ENCODE measurements at regions not wholly inside any gene's neighbourhood (a gene's known extent, or its start where the extent isn't known, plus 50 kb on each side); places are given as distances from the start of the nearest gene placed in this dataset.
"Not testable (repeated sequence)": the region's sequence is repeated elsewhere in the genome, so short reads cannot be mapped to it uniquely, and the experiment has no call there.

- FAIRE-seq = peak; percentile 44
- H4K20me1 ChIP-seq (ENCODE audit: insufficient read depth, low read length); POLR2A ChIA-PET; ATAC-seq; H3K4me3 ChIP-seq (replicated peaks in 1 of 3; ENCODE audit: insufficient read depth in 1 of 3, low read depth in 2 of 3, low read length in 3 of 3); H3K27me3 ChIP-seq (ENCODE audit: control insufficient read depth in 1 of 2, insufficient read depth in 2 of 2, low read length in 2 of 2); H2AFZ ChIP-seq (ENCODE audit: low read length); DNase-seq (ENCODE audit: low spot score); H3K36me3 ChIP-seq (replicated peaks in 1 of 2; ENCODE audit: control insufficient read depth in 1 of 2, insufficient read depth in 2 of 2, low read length in 2 of 2); CTCF ChIA-PET (ENCODE audit: low intra/inter-chr PET ratio, low total read pairs); H3K9ac ChIP-seq (ENCODE audit: insufficient read depth, low read depth, low read length); intact Hi-C loops (cut with micrococcal nuclease; ENCODE audit: unreplicated experiment); BruUV-seq (replicated peaks); H3K79me2 ChIP-seq (ENCODE audit: insufficient read depth, low read length); H3K9me3 ChIP-seq (ENCODE audit: low read length); H3K4me2 ChIP-seq (ENCODE audit: low read depth, low read length); H3K27ac ChIP-seq (ENCODE audit: extremely low read length, insufficient read depth, low read length); in situ Hi-C loops (cut with HindIII; ENCODE audit: extremely low pct_ligation_motif_present, low pct_unique_long_range_greater_than_20kb): not testable (repeated sequence)
- TF ChIP-seq CEBPB (IDR thresholded peaks at IDR 0.05; ENCODE audit: borderline replicate concordance, low read depth, low read length) = peak; percentile 19; the same call in 1 of the 2 replicates
- 10% methylated on average over 5 of the region's 5 CpGs for WGBS (ENCODE audit: low lambda C conversion rate)
- H3K4me1 ChIP-seq (ENCODE audit: insufficient read depth, low read length) = peaks cover 46% of the 10 kb centered on the region
Observed at GRCh38 chr10:32135796-32136195, 79.6 kb upstream of the KIF5B start.

- ATAC-seq (no peak), FAIRE-seq (no peak), DNase-seq (ENCODE audit: low spot score) (no peak)
- Histone ChIP-seq H3K36me3 (replicated peaks in 1 of 2; ENCODE audit: control insufficient read depth in 1 of 2, insufficient read depth in 2 of 2, low read length in 2 of 2) (no peaks in the 10 kb centered on the region), H3K27ac (ENCODE audit: extremely low read length, insufficient read depth, low read length) (no peak overlapping the region), H3K79me2 (ENCODE audit: insufficient read depth, low read length) (no peaks in the 10 kb centered on the region), H3K9me3 (ENCODE audit: low read length) (no peaks in the 10 kb centered on the region), H2AFZ (ENCODE audit: low read length) (no peak overlapping the region), H3K27me3 (ENCODE audit: control insufficient read depth in 1 of 2, insufficient read depth in 2 of 2, low read length in 2 of 2) (no peaks in the 10 kb centered on the region), H3K4me3 (replicated peaks in 1 of 3; ENCODE audit: insufficient read depth in 1 of 3, low read depth in 2 of 3, low read length in 3 of 3) (no peak overlapping the region), H3K4me1 (ENCODE audit: insufficient read depth, low read length) (peaks cover 41% of the 10 kb centered on the region), H3K4me2 (ENCODE audit: low read depth, low read length) (no peak overlapping the region), H3K9ac (ENCODE audit: insufficient read depth, low read depth, low read length) (no peak overlapping the region), H4K20me1 (ENCODE audit: insufficient read depth, low read length) (no peaks in the 10 kb centered on the region)
- ChIA-PET CTCF (ENCODE audit: low intra/inter-chr PET ratio, low total read pairs) (no interaction called here), POLR2A (no interaction called here)
- 73% methylated on average over 7 of the region's 7 CpGs for WGBS (ENCODE audit: low lambda C conversion rate)
- BruUV-seq (replicated peaks) = no TSS peak
- in situ Hi-C loops (cut with HindIII; ENCODE audit: extremely low pct_ligation_motif_present, low pct_unique_long_range_greater_than_20kb) = no loop called here
- intact Hi-C loops (cut with micrococcal nuclease; ENCODE audit: unreplicated experiment) = no loop called here
- TF ChIP-seq, protein P1, sequence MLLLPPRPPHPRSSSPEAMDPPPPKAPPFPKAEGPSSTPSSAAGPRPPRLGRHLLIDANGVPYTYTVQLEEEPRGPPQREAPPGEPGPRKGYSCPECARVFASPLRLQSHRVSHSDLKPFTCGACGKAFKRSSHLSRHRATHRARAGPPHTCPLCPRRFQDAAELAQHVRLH (CRISPR knock-in tag; IDR thresholded peaks at IDR 0.05; ENCODE audit: borderline replicate concordance, low read depth) = no peak
- TF ChIP-seq MIER3 (CRISPR knock-in tag; IDR thresholded peaks at IDR 0.05; ENCODE audit: borderline replicate concordance) (no peak), ZSCAN25 (CRISPR knock-in tag; IDR thresholded peaks at IDR 0.05) (no peak)
Observed at GRCh38 chr10:32132357-32132946, 76.2 kb upstream of the KIF5B start.
